ENCODE measurements at regions not wholly inside any gene's neighbourhood (a gene's known extent, or its start where the extent isn't known, plus 50 kb on each side); places are given as distances from the start of the nearest gene placed in this dataset.
"Not testable (repeated sequence)": the region's sequence is repeated elsewhere in the genome, so short reads cannot be mapped to it uniquely, and the experiment has no call there.

GRCh38 chr12:20101046-20101445 is 267.3 kb upstream of the PDE3A start:
- DNase-seq (ENCODE audit: low spot score in 2 of 2): no peak
- Histone ChIP-seq H3K9me3 (no peaks in the 10 kb centered on the region), H3K4me3 (no peak overlapping the region), H3K4me1 (no peaks in the 10 kb centered on the region), H3K27me3 (ENCODE audit: low read depth) (no peaks in the 10 kb centered on the region), H3K36me3 (replicated peaks) (no peaks in the 10 kb centered on the region)
- in situ Hi-C loops (cut with MboI; ENCODE audit: low sequenced_read_pairs): no loop called here

GRCh38 chr12:20105943-20106342 is 262.4 kb upstream of the PDE3A start:
- Histone ChIP-seq H3K9me3 (no peaks in the 10 kb centered on the region), H3K27me3 (ENCODE audit: low read depth) (no peaks in the 10 kb centered on the region), H3K36me3 (replicated peaks) (no peaks in the 10 kb centered on the region), H3K4me3 (no peak overlapping the region), H3K4me1 (peaks cover 13% of the 10 kb centered on the region)
- no peak for DNase-seq (ENCODE audit: low spot score in 2 of 2)
- in situ Hi-C loops (cut with MboI; ENCODE audit: low sequenced_read_pairs): no loop called here

GRCh38 chr12:20109676-20110075 is 258.7 kb upstream of the PDE3A start:
- H3K4me1 ChIP-seq: peaks cover 13% of the 10 kb centered on the region
- H3K9me3 ChIP-seq: no peaks in the 10 kb centered on the region
- no peaks in the 10 kb centered on the region for H3K36me3 ChIP-seq (replicated peaks)
- in situ Hi-C loops (cut with MboI; ENCODE audit: low sequenced_read_pairs): no loop called here
- H3K4me3 ChIP-seq: no peak overlapping the region
- peak; percentile 25 to 95 for DNase-seq (ENCODE audit: low spot score in 2 of 2)
- no peaks in the 10 kb centered on the region for H3K27me3 ChIP-seq (ENCODE audit: low read depth)

GRCh38 chr12:20115371-20115770 is 253.0 kb upstream of the PDE3A start:
- in situ Hi-C loops (cut with MboI; ENCODE audit: low sequenced_read_pairs); H3K9me3 ChIP-seq; DNase-seq (ENCODE audit: low spot score in 2 of 2); H3K4me1 ChIP-seq; H3K27me3 ChIP-seq (ENCODE audit: low read depth); H3K4me3 ChIP-seq; H3K36me3 ChIP-seq (replicated peaks): not testable (repeated sequence)

- in situ Hi-C loops (cut with MboI; ENCODE audit: low sequenced_read_pairs): no loop called here
- no peaks in the 10 kb centered on the region for H3K36me3 ChIP-seq (replicated peaks)
Measured at GRCh38 chr12:20119596-20120402, 248.5 kb upstream of the PDE3A start.

GRCh38 chr12:20120403-20120725 is 248.0 kb upstream of the PDE3A start:
- DNase-seq (ENCODE audit: low spot score in 2 of 2): no peak
- in situ Hi-C loops (cut with MboI; ENCODE audit: low sequenced_read_pairs): no loop called here
- Histone ChIP-seq H3K27me3 (ENCODE audit: low read depth) (0 out of 2 replicates have a peak, but pooled peaks cover 6% of the 10 kb centered on the region), H3K36me3 (replicated peaks) (no peaks in the 10 kb centered on the region), H3K4me1 (no peaks in the 10 kb centered on the region), H3K9me3 (no peaks in the 10 kb centered on the region), H3K4me3 (no peak overlapping the region)

More at GRCh38 chr12:20119596-20120402, 248.5 kb upstream of the PDE3A start:
- no peaks in the 10 kb centered on the region for H3K4me1 ChIP-seq
- H3K4me3 ChIP-seq: no peak overlapping the region
- no peak for DNase-seq (ENCODE audit: low spot score in 2 of 2)
- 0 out of 2 replicates have a peak, but pooled peaks cover 4% of the 10 kb centered on the region for H3K27me3 ChIP-seq (ENCODE audit: low read depth)
- H3K9me3 ChIP-seq: no peaks in the 10 kb centered on the region

- in situ Hi-C loops (cut with MboI; ENCODE audit: low sequenced_read_pairs): no loop called here
- H3K27me3 ChIP-seq (ENCODE audit: low read depth): 0 out of 2 replicates have a peak, but pooled peaks cover 11% of the 10 kb centered on the region
- no peak for DNase-seq (ENCODE audit: low spot score in 2 of 2)
Measured at GRCh38 chr12:20122274-20122673, 246.1 kb upstream of the PDE3A start.

GRCh38 chr12:20123465-20123864 is 244.9 kb upstream of the PDE3A start:
- no peak for DNase-seq (ENCODE audit: low spot score in 2 of 2)
- Histone ChIP-seq H3K9me3 (no peaks in the 10 kb centered on the region), H3K4me3 (no peak overlapping the region), H3K4me1 (no peaks in the 10 kb centered on the region), H3K27me3 (ENCODE audit: low read depth) (0 out of 2 replicates have a peak, but pooled peaks cover 11% of the 10 kb centered on the region), H3K36me3 (replicated peaks) (no peaks in the 10 kb centered on the region)
- in situ Hi-C loops (cut with MboI; ENCODE audit: low sequenced_read_pairs): no loop called here

More at GRCh38 chr12:20122274-20122673, 246.1 kb upstream of the PDE3A start:
- Histone ChIP-seq H3K4me3 (no peak overlapping the region), H3K9me3 (no peaks in the 10 kb centered on the region), H3K36me3 (replicated peaks) (no peaks in the 10 kb centered on the region), H3K4me1 (no peaks in the 10 kb centered on the region)

GRCh38 chr12:20125276-20125798 is 243.0 kb upstream of the PDE3A start:
- in situ Hi-C loops (cut with MboI; ENCODE audit: low sequenced_read_pairs): no loop called here
- DNase-seq (ENCODE audit: low spot score in 2 of 2): no peak

GRCh38 chr12:20126601-20127000 is 241.7 kb upstream of the PDE3A start:
- no peak for DNase-seq (ENCODE audit: low spot score in 2 of 2)
- Histone ChIP-seq H3K4me1 (peaks cover 5% of the 10 kb centered on the region; the same call in 1 of the 2 replicates), H3K4me3 (no peak overlapping the region), H3K27me3 (ENCODE audit: low read depth) (0 out of 2 replicates have a peak, but pooled peaks cover 11% of the 10 kb centered on the region), H3K36me3 (replicated peaks) (no peaks in the 10 kb centered on the region), H3K9me3 (no peaks in the 10 kb centered on the region)
- in situ Hi-C loops (cut with MboI; ENCODE audit: low sequenced_read_pairs): no loop called here

More at GRCh38 chr12:20125276-20125798, 243.0 kb upstream of the PDE3A start:
- Histone ChIP-seq H3K4me1 (peaks cover 5% of the 10 kb centered on the region; the same call in 1 of the 2 replicates), H3K4me3 (no peak overlapping the region), H3K27me3 (ENCODE audit: low read depth) (0 out of 2 replicates have a peak, but pooled peaks cover 11% of the 10 kb centered on the region), H3K36me3 (replicated peaks) (no peaks in the 10 kb centered on the region), H3K9me3 (no peaks in the 10 kb centered on the region)

- no peak for DNase-seq (ENCODE audit: low spot score in 2 of 2)
- Histone ChIP-seq H3K4me1 (peaks cover 5% of the 10 kb centered on the region; the same call in 1 of the 2 replicates), H3K36me3 (replicated peaks) (no peaks in the 10 kb centered on the region), H3K4me3 (no peak overlapping the region), H3K9me3 (no peaks in the 10 kb centered on the region), H3K27me3 (ENCODE audit: low read depth) (0 out of 2 replicates have a peak, but pooled peaks cover 10% of the 10 kb centered on the region)
- in situ Hi-C loops (cut with MboI; ENCODE audit: low sequenced_read_pairs): no loop called here
Measured at GRCh38 chr12:20127413-20127812, 240.9 kb upstream of the PDE3A start.

GRCh38 chr12:20128928-20129327 is 239.4 kb upstream of the PDE3A start:
- H3K9me3 ChIP-seq: no peaks in the 10 kb centered on the region
- in situ Hi-C loops (cut with MboI; ENCODE audit: low sequenced_read_pairs): no loop called here
- no peak overlapping the region for H3K4me3 ChIP-seq
- peak in 1 of 2 experiments; percentile 15 for DNase-seq (ENCODE audit: low spot score in 2 of 2)
- peaks cover 7% of the 10 kb centered on the region; the same call in 1 of the 2 replicates for H3K27me3 ChIP-seq (ENCODE audit: low read depth)
- peaks cover 5% of the 10 kb centered on the region; the same call in 1 of the 2 replicates for H3K4me1 ChIP-seq
- H3K36me3 ChIP-seq (replicated peaks): no peaks in the 10 kb centered on the region

GRCh38 chr12:20132818-20133217 is 235.5 kb upstream of the PDE3A start:
- H3K4me3 ChIP-seq: no peak overlapping the region
- H3K9me3 ChIP-seq: no peaks in the 10 kb centered on the region
- H3K27me3 ChIP-seq (ENCODE audit: low read depth): no peaks in the 10 kb centered on the region; the same call in 1 of the 2 replicates
- no peaks in the 10 kb centered on the region for H3K36me3 ChIP-seq (replicated peaks)
- in situ Hi-C loops (cut with MboI; ENCODE audit: low sequenced_read_pairs): no loop called here
- peaks cover 5% of the 10 kb centered on the region; the same call in 1 of the 2 replicates for H3K4me1 ChIP-seq
- no peak for DNase-seq (ENCODE audit: low spot score in 2 of 2)

GRCh38 chr12:20134652-20135051 is 233.7 kb upstream of the PDE3A start:
- Histone ChIP-seq H3K4me1 (no peaks in the 10 kb centered on the region), H3K9me3 (no peaks in the 10 kb centered on the region), H3K27me3 (ENCODE audit: low read depth) (no peaks in the 10 kb centered on the region; the same call in 1 of the 2 replicates), H3K36me3 (replicated peaks) (no peaks in the 10 kb centered on the region), H3K4me3 (no peak overlapping the region)
- in situ Hi-C loops (cut with MboI; ENCODE audit: low sequenced_read_pairs): no loop called here
- DNase-seq (ENCODE audit: low spot score in 2 of 2): no peak

Measured in HAP-1 (cell line).